Activated T-cell treated with anti-CD3 and anti-CD28 coated beads for 1 hour (primary cell): ENCODE measurements at regions not wholly inside any gene's neighbourhood (a gene's known extent, or its start where the extent isn't known, plus 50 kb on each side); places are given as distances from the start of the nearest gene placed in this dataset.
"Not testable (repeated sequence)": the region's sequence is repeated elsewhere in the genome, so short reads cannot be mapped to it uniquely, and the experiment has no call there.

Source experiments
- DNase-seq: peaks from one replicate; pipeline ENCODE4 v3.0.0-alpha.2; 2020; ENCODE audit warnings: low read depth

DNA sequence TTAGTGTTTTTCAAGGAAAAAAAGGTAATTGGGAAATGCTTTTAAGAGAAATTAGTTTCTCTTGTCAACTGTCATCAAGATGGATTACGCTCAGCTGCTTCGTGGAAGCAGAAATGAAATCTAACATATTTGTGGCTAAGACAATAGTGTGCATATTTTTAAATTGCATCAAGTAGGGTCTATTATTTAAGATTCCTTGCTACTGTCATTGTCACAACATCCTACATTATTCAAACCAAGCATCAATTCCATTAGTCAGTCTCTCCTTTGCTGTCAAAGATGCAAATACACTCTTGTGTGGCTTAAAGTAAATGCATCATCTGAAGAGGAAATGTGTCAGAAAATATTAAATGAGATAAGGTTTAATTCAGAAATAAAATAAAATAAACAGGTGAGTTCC lies 1277.6 kb upstream of the SEL1L start:
- no peak for DNase-seq

GRCh38 chr14:82814339-82814738 lies 1280.7 kb upstream of the SEL1L start:
- DNase-seq = not testable (repeated sequence)

GRCh38 chr14:82830596-82830995 lies 1296.9 kb upstream of the SEL1L start:
- no peak for DNase-seq

DNA sequence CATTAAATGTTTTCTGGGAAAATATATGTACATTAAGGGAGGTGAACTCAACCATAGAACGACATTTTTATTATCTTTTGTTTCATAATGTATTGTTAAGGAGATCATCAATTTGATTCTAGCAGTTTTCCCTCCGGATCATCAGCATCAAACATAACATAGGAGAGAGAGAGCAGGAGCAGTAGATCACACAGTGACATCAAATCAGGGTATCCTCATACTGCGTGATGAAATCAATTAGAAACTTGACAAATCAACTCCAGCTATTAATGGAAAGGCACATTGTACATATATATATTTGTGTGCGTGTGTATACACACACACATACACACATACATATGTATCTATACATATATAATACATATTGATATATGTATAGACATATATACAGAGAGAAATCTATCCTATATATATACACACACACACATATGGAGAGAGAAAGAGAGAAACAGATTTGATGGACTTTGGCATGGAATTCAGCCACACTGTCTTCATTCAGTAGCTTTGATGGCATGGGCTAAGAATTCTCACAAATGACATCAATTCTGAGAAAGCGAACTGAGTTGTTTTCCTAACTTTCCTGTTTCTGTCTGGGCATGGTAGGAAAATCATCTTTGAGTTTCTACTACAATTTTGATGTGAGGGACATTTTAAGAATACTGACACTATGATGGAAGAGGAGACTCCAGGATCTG lies 1302.8 kb upstream of the SEL1L start:
- DNase-seq = no peak

DNA sequence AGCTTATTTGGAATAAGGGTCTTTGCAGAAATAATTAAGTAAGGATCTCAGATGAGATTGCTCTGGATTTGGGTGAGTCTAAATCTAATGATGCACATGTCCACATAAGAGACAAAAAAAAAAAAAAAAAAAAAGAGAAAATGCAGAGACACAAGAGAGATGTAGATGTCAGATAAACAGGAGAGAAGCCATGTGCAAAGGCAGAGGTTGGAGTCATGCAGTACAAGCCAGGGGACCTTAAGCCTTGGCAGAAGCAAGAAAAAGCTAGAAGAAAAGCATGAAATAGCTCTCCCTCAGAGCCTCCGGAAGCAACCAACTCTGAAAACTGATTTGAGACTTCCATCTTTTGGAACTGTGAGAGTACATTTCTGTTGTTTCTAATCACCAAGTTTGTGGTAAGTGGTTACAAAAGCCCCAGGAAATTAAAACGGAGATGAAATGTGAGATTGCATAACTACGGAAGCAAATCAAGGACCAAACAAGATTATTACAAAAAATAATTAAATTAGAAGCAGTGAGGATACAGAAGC lies 1304.0 kb upstream of the SEL1L start:
- DNase-seq = no peak

- no peak for DNase-seq
These were observed 1316.9 kb upstream of the SEL1L start for GRCh38 chr14:82850576-82850975.

DNA sequence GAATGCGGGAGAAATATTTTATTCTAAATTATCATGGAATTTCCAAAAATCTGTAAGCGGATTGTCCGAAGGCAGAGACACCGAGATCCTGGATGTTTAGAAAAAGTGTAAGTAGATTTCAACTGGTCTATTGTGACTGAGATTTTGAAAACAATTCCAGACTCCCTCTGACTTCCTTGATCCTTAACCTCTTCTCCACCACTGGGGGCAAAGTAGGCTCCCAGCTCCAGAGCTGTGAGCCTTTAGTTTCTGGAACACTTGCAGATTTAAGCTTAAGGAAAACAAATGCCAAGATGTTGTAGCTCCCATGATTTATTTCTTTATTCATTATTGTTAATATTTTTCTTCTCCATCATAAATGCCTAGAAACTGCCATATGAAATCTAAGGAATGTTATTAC lies 1320.5 kb upstream of the SEL1L start:
- no peak for DNase-seq

DNA sequence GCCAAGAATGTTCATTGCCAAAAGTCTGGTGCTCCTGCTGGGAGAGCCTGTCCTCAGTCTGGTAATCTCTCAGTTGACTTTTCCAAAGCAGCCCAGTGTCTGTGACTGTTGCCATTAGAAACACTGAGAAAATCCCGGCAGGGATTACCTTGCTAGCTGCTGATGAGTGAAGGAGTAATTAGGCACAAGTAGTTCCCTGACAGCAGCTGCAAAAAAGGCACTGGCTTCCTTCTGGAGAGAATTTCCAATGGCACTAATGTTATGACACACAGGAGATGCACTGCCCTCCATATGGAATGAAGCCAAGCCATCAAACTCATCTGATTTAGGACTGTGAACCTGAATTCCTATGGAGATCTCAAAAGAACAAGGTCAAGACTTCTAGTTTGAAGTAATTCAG lies 1321.2 kb upstream of the SEL1L start:
- no peak for DNase-seq

- no peak for DNase-seq
These were observed 1322.3 kb upstream of the SEL1L start for GRCh38 chr14:82855912-82856391.

DNA sequence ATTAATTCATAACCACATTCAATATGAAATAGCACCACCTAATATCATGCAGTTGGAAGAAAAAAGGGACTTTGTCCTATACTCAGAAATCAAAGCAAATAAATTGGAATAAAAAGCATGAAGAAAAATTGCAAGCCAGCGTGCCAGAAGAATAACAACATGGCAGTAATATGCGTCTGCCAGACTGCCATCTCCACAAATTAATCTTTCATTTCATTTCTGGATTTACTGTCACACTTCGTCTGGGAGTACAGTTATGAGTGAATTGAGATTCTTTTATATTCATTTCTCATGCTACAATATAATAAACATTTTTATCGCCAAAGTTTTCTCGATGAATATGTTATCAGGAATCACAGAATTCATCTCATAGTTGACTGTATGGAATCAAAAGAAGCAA lies 1327.7 kb upstream of the SEL1L start:
- DNase-seq = no peak

GRCh38 chr14:82872494-82872893 lies 1338.8 kb upstream of the SEL1L start:
- DNase-seq = no peak

GRCh38 chr14:82878951-82879350 lies 1345.3 kb upstream of the SEL1L start:
- DNase-seq = no peak

DNA sequence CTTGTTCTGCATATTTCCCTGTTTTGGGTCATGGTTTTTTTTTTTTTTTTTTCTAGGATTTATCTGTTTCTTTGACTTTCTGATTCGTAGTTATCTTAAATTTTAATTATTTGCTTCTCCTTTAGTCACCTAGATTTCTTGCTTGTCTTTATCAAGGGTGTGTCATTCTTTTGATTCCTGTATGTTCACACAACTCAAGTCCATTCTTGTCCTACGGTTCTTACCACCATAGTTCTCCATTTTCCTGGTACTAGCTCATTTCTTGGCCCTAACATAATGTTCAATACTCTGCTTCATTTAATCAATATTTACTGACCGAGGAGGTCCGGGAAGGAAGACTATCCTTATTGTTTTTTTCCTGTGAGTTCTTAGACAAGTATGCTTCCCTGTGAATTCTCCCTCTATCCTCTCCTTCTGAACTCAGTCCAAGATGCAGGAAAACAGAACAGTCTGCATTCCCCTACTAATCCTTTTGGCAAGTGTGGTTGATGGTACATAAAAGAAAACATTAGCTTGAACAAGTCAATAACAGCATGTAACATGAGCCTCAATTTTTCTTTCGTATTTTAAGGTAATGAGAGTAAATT lies 1346.4 kb upstream of the SEL1L start:
- DNase-seq = no peak

DNA sequence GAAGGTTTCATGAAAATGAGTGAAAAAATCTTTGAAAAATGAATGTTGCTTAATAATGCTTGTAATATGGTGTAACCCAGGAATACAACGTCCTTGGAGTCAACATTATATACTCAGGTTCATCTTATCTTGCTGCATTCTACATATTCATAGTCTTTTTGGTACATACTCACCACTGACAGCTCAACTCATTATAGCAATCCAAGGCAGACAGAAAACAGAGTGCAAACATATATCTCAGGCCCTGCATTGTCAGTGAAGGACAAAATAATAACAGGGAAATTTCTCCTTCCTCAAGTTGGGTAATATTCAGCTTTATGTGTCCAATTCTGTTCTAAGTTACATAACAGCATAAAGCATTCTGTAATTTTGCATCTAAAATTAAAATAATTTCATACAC lies 1353.0 kb upstream of the SEL1L start:
- DNase-seq = no peak

- no peak for DNase-seq
These were observed 1356.0 kb upstream of the SEL1L start for GRCh38 chr14:82889701-82890100.

- no peak for DNase-seq
These were observed 1362.8 kb upstream of the SEL1L start for GRCh38 chr14:82896476-82896875.

DNA sequence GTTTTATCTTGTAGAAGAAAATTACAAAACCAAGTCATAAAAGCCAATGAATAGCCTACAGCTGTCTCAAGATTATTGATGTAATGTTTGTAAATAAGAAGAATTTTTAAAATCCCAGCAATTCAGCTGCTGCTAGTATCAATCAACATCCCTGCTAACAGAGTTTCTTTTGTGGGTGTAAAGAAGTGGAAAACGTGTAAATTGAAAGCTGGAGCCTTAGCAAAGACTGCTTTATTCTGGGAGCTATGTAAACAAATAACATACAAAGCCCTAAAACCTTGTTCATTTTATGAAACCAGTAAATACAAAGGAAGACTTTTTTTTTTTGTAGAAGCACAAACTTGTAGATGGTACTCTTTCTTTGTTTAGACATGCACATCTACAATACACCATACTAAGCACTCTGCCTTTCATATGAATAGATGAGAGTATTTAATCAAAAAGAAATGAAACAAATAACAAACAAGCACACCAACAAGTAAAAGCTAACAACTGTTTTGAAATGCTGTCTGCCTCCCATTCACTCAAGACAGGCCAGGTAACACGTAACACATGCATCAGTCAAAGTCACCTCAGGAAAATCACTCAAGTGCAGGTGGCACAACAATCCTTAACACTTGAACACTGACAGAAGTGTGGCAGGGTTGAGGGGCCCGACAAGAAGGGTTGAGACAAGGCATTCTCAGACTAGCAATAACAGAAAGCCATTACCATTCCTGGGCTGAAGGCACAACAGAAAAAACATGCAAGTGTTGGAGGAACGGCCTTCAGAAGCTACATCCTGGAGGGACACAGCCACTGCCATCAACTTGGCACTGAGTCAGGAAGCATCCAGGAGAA lies 1364.0 kb upstream of the SEL1L start:
- no peak for DNase-seq

- DNase-seq = no peak
These were observed 1372.1 kb upstream of the SEL1L start for GRCh38 chr14:82905762-82906161.

- DNase-seq = no peak
These were observed 1378.3 kb upstream of the SEL1L start for GRCh38 chr14:82911930-82912329.

DNA sequence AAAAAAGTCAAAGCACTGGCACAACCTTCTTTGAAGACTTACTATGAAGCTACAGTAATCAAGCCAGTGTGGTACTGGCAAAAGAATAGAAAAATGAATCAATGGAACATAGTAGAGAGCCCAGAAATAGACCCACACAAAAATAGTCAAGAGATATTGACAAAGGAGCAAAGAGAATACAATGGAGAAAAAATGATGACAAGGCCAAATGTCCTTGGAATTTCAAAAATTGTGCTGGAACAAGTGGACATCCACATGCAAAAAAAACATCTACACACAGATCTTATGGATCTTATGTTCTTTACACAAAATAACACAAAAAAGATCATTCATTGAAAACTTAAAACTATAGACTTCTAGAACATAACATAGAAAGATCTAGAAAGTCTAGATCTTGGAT lies 1379.7 kb upstream of the SEL1L start:
- no peak for DNase-seq

DNA sequence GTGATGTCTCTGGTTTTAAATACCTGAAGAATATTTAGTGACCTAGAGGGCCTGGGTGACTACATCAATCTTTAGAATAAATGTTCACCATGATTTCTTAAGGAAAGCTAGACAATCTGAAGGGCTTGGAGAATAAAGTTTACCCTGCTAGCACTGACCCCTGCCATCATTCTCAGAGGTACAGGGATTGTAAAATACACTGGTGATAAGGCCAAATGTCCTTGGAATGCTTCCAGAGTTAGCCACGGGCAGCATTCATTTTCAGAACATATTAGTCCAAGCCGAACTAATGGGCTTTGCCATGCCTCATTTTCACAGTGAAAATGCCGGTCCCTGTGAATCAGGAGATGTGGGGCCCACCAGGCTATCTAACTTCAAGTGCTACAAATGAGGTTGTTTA lies 1381.7 kb upstream of the SEL1L start:
- no peak for DNase-seq

GRCh38 chr14:82935691-82936090 lies 1402.0 kb upstream of the SEL1L start:
- DNase-seq = no peak

GRCh38 chr14:82951171-82951570 lies 1417.5 kb upstream of the SEL1L start:
- DNase-seq = no peak
